Subcutaneous adipose tissue (tissue), 1 donor: ENCODE measurements at regions not wholly inside any gene's neighbourhood (a gene's known extent, or its start where the extent isn't known, plus 50 kb on each side); places are given as distances from the start of the nearest gene placed in this dataset.

ENCODE experiments used
- CTCF ChIP-seq: fragments of 450-650 bp; IDR thresholded peaks from one replicate; pipeline ENCODE4 v1.5.1; 2016; ENCODE audit warnings: low read depth, mild to moderate bottlenecking, control low read depth, antibody characterized with exemption, moderate library complexity

DNA sequence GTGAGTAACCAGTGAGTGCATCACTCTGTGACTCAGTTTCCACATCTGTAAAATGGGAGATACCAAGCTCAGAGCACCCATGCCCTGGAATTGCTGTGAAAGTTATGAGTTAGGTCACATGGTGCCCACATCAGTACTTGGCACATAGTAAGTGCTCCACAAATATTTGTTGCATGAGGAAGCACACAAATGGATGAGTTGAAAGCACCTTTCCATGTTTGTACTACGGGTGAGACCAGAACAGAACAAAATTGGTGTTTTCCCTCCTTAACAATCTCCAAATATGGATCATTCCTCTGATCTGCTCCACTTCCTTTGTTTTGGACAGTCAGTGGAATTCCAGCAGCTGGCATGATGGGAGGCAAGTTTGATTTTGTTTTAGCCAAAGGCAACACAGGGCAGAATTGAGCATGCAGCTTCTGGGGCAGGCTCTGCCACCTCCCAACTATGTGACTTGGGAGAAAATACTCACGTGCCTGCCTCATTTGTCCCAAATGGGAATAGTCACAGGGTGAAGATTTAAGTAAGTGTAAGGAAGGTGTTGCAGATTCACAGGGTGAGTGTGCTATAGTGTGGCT, 503.7 kb upstream of the SULF2 start:
- TF ChIP-seq CTCF, result no peak

GRCh38 chr20:48287552-48288170, 502.4 kb upstream of the SULF2 start:
- TF ChIP-seq CTCF, result no peak

DNA sequence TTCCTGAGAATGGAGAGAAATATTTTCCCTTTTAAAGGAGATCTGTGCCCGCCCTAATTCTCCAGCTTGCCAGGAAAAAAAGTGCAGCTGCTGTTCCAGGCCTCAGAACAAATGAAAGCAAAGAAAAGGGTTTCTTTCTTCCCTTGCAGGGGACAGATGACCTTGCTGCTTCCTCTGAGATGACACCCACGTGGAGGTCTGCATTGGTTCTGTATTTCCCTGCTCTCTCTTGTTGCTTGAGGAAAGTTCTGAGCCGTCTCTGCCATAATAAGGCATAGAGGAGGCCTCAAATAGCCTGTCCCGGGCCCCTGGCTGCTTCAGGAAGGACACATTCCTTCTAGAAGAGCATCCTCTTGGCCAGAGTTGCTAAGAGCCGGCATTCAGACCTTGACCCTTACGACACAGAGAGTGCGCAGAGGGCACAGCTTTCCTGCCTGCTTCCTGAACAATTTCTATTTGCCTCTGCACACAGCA, 501.8 kb upstream of the SULF2 start:
- TF ChIP-seq CTCF, result no peak

GRCh38 chr20:48286601-48287000, 501.3 kb upstream of the SULF2 start:
- TF ChIP-seq CTCF, result no peak

DNA sequence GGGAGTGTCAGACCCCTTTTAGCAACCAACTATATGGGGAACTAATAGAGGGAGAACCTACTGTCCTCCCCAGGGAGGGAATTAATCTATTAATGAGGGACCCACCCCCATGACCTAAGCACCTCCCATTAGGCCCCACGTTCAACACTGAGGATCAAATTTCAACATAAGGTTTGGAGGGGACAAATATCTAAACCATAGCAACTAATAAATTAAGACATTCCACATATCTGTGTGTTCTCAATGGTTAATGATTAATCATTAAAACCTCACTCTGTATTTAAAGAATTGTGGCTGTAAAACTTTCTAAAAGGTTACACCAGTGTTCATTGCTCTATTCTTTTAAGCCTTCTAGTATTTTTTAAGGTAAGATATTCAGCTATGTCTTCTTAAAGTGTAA, 500.4 kb upstream of the SULF2 start:
- TF ChIP-seq CTCF, result no peak

- TF ChIP-seq CTCF, result no peak
These were observed 499.6 kb upstream of the SULF2 start for GRCh38 chr20:48284837-48285236.

GRCh38 chr20:48284315-48284714, 499.0 kb upstream of the SULF2 start:
- TF ChIP-seq CTCF, result no peak
